Fibroblast of lung (primary cell): ENCODE measurements at regions not wholly inside any gene's neighbourhood (a gene's known extent, or its start where the extent isn't known, plus 50 kb on each side); places are given as distances from the start of the nearest gene placed in this dataset.

Source experiments
- EZH2 ChIP-seq: IDR thresholded peaks from 2 replicates; pipeline ENCODE4 v1.5.1; 2012; ENCODE audit warnings: low read length, control low read depth, mild to moderate bottlenecking; ENCODE audit errors: missing control alignments
- TF ChIP-seq, protein P1 (sequence below), 2 donors: IDR thresholded peaks in 1 of 2; conservative IDR thresholded peaks in 1 of 2; 1 replicate in 1 of 2; 2 replicates in 1 of 2; pipeline ENCODE4 v1.5.1; 2011 to 2012; ENCODE audit warnings: low read length in 2 of 2, control low read depth in 1 of 2, inconsistent platforms in 1 of 2, low read depth in 1 of 2, mild to moderate bottlenecking in 1 of 2

DNA sequence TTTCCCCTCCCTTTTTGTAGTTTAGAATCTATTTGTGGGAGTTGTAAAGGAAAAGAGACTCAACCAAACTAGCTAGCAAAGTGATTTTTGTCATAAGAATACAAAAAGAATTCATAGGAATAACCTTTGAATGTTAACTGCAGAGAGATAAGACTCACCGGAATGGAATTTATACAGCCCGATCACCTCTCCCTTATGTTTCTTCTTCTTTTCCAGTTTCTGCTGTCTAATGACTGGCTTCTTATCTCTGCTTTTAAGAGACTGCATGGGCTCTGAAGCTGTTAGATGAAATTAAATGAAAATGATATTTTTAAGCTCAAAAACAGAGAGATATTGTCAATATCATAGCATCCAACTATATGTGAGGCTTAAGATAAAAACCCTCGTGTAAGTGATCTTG is 1095.9 kb downstream of the REEP3 start:
- TF ChIP-seq, protein P1, sequence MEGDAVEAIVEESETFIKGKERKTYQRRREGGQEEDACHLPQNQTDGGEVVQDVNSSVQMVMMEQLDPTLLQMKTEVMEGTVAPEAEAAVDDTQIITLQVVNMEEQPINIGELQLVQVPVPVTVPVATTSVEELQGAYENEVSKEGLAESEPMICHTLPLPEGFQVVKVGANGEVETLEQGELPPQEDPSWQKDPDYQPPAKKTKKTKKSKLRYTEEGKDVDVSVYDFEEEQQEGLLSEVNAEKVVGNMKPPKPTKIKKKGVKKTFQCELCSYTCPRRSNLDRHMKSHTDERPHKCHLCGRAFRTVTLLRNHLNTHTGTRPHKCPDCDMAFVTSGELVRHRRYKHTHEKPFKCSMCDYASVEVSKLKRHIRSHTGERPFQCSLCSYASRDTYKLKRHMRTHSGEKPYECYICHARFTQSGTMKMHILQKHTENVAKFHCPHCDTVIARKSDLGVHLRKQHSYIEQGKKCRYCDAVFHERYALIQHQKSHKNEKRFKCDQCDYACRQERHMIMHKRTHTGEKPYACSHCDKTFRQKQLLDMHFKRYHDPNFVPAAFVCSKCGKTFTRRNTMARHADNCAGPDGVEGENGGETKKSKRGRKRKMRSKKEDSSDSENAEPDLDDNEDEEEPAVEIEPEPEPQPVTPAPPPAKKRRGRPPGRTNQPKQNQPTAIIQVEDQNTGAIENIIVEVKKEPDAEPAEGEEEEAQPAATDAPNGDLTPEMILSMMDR (conservative IDR thresholded peaks at IDR 0.05 in 1 of 2, IDR thresholded peaks at IDR 0.05 in 1 of 2; ENCODE audit: low read depth in 1 of 2, low read length in 2 of 2), result no peak
- TF ChIP-seq EZH2, result no peak
